Pulmonary artery endothelial cell (primary cell): ENCODE measurements at regions not wholly inside any gene's neighbourhood (a gene's known extent, or its start where the extent isn't known, plus 50 kb on each side); places are given as distances from the start of the nearest gene placed in this dataset.
"Not testable (repeated sequence)": the region's sequence is repeated elsewhere in the genome, so short reads cannot be mapped to it uniquely, and the experiment has no call there.

Experiments used
- DNase-seq: peaks from one replicate; pipeline ENCODE4 v3.0.0-alpha.2; 2011; ENCODE audit warnings: low read depth, low spot score

DNA sequence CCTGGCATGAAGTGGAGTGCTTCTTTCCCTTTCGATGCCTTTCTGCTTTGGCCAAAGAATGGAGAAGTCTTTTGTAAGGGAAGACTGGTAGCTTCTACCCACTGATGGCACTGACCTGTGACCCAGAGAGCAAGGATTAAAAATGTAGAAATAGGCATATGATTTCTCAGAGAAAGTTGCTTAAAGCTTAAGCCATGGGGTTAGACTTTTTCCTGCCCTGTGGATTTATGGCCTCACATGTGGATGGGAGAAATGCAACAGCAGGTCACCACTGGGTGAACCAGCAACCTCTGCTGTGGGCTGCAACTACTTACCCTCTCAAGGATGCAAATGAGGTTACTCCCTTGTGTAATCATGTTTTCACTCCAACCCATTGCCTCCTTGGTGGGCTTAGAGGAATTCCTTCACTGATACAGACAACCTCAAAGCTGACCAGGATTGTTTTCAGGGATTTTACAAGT is 86.7 kb upstream of the CDC42EP3 start:
- DNase-seq, result not testable (repeated sequence)

DNA sequence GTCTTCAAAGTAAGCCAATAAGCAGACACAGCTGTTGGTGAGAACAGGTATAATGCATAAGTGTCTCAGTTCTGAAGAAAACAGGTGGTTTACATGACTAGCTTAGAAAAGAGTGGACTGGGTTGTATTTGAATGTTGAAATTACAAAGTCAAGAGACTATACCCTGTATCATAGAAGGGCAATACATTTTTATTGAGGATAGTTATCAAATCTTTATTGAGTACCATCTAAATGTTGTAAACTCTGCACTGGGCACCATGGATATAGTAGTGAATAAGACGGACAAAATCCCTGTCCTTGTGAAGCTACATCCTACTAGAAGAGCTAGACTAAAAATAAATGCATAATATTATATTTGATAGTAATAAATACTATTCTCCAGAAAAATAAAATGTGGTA is 88.5 kb upstream of the CDC42EP3 start:
- not testable (repeated sequence) for DNase-seq

DNA sequence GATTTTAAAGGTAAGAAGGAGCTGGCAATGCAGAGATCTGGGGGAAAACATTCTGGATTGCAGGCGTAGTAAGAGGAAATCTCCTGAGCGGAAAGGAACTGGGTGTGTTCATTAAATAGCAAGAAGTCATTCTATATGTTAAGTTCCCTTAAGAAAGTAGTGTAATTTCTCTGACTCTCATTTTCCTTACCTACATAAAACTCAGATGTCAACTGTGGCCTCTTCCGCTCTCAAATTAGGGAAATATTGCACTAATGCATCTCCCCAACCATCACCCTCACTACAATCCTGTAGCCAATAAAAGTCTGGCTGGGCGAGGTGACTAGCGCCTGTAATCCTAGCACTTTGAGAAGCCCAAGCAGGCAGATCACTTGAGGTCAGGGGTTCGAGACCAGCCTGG is 89.0 kb upstream of the CDC42EP3 start:
- DNase-seq, result no peak

DNA sequence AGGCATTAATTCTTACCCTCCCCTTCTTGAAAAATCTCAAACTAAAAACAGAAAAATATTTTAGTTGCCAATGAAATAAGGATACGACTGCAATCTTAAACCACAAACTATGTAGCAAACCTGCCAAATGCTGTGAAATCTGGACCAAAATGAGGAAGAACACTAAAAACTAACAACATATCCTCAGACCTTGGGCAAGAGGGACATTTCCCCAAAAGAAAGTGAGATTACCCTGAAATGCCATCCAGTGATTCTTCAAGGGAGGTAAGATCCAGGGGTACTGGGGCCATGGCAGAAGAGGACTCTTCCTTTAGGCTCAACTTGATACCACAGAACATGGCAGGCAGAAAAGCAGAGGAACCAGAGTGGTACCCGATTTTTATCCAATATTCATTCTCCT is 90.8 kb upstream of the CDC42EP3 start:
- DNase-seq, result not testable (repeated sequence)

DNA sequence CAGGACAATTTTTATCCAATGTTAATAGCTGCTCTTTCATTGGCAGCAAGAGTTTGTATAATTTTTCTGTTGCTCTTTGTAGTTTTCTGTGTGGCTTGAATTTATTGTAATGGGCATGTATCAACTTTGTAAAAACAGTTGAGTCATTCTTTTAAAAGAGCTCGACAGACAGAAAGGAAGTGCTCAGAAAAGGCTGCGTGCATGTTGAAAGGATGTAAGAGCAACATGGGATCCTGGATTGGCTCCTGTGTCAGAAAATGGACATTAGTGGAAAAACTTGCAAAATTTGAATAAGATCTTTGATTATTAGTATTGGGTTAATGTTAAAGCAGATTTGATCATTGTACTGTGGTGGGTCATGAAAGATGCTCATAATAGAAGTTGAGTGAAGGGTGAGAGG is 93.3 kb upstream of the CDC42EP3 start:
- DNase-seq, result no peak

DNA sequence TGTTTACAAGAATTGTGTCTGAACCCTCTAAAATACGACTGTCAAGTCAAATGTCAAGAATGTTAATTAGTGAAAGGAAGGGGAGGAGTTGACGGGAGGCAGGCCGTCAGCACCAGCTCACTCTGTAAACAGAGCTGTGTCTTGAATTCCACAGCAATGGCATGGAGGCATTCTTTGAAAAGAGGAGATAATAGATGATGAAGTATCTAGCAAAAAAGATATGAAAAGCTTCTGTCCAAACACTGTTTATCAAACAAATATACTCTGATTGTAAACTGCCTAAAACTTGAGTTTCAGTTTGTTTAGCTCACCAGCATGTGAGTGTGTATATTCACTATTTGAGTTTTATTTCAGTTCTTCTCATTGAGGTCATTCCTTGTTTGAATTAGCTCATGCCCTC is 94.7 kb upstream of the CDC42EP3 start:
- no peak for DNase-seq

DNA sequence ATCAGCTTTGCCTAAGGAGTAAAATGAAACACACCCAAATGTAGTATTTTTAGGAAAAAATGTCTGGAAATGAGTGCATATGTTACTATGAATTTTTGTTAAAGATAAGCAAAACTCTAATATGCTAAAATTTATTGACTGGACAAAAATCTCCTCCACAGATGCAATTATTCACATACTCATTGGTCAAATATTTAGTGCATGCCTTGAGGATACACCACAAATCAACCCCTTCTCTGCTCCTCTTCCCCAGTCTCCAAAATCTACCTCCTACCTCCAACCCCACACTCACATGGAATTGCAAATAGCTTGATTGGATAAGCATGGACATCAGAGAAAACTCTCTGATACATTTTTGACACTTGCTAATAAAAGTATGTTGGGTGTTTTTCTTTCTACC is 95.6 kb upstream of the CDC42EP3 start:
- no peak for DNase-seq

DNA sequence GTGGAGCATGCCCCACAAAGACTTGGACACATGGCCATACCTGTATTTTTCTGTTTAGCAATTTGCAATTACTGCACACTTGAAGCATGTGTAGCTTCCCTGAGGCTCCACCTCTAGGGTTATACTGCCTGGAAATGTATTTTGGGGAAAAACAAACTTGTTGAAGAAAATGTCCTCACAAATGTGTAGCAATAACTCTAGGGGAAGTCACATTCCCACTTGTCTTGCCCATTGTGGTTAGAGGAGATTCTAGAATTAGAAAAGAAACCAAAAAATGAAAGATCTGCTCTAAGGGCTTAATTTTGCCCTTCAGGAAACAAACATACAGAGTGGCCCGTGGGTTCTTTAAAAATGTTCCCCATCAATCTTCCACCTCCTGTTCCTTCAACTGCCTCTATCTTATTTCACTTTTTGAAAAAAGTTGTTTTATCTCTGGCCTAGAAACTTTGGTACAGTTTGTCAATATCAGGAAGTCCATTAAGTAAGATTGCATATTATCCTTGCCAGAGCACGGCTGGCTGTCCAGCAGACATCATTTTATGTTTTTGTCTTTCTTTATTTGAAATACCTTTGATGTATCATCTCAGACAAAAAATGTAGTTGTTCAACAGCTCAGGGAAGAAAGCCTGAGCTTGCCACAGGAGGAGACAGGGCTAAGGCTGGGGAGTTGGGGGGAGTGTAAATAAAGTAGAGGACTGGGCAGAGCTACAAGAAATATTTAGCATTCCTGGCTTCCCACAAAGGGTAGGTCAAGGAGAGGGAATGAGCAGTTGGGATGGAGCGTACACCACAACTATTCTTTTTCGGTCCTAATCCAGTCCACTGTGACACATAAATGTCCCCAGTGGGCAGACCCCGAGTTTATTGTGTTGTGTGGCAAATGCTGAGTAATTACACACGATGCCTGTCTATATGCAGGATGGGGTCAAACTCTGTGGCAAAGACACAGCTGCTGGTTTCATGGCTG is 96.8 kb upstream of the CDC42EP3 start:
- no peak for DNase-seq

DNA sequence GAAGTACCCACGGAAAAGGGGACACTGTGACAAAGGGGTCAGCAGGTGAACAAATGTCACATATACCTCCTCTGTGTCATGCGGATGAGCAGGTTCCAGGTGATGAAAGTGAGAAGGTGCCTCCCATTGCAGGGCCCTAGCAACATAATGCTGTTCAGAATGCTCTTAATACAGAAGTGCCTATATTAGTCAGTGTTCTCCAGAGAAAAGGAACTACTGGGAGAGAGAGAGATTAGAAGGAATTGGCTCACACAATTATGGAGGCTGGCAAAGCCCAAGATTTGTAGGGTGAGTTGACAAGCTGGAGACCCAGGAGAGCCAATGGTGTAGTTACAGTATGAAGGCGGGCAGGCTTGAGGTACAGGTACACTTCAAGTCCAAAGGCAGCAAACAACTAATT is 98.1 kb upstream of the CDC42EP3 start:
- no peak for DNase-seq

DNA sequence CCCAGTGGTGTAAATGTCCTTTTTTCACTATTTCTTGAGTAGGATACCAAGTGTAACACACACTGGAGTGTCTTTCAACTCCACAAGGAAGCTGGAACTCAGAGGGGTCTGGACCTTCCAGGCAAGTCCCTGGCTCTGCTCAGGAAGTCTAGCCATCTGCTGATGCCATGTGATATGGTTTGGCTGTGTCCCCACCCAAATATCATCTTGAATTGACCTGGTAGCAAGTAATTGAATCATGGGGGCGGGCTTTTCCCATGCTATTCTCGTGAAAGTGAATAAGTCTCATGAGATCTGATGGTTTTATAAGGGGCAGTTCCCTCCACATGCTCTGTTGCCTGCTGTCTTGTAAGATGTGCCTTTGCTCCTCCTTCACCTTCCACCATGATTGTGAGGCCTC is 99.4 kb upstream of the CDC42EP3 start:
- no peak for DNase-seq

DNA sequence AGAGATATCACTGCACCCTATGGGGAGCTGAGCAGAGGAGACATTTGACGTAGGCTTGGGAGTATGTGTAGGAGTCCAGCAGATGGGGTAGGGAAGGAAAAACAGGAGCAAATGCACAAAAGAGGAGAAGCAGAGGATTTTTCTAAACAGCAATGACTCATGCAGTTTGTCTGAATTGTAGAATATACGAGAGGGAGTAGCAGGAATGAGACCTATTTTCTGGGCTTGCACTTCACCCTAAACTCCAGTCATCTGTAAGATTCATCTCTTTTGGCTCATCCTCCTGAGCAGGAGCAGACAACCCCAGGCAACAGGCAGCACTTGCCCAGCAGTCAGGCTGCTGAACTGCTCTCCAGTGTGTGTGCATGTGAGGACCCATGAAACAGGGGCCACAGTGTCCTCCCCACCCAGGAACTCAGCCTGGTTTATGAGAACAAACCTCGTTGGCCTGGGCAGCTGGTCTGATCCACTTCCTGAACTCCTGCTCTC is 100.2 kb upstream of the CDC42EP3 start:
- DNase-seq, result no peak

DNA sequence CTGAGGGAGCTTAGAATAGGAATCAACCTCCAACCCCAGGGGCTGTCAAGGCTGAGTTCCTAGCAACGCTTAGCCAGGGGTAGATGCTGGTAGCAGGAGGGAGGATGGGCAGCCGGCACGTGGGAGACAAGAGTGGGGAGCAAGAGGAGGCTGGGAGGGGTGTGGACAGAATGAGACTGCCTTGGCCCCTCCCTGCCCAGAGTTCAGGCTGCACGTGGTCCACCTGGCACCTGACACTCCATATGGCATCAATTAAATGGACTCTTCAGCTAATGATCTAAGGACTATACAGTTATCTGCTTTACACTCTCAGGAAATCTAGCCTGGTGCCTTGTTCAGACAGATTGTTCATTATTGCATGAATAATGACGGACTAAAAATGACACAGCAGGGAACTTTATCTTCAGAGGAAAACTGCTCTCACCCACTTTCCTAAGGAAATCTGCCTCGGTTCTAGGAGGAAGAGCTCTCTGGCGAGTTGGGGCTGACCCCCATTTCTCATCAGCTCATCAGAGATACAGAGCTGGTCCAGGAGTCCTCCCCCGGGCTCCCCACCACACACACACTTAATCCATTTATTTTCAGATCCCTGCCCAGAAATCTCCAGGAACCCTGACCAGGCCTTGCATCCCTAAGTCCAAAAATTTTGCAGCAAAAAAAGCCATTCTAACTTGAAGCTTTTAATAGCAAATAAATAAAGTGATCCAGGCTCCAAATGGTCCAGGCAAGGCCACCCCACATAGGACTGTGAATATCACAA is 102.1 kb upstream of the CDC42EP3 start:
- DNase-seq, result no peak

DNA sequence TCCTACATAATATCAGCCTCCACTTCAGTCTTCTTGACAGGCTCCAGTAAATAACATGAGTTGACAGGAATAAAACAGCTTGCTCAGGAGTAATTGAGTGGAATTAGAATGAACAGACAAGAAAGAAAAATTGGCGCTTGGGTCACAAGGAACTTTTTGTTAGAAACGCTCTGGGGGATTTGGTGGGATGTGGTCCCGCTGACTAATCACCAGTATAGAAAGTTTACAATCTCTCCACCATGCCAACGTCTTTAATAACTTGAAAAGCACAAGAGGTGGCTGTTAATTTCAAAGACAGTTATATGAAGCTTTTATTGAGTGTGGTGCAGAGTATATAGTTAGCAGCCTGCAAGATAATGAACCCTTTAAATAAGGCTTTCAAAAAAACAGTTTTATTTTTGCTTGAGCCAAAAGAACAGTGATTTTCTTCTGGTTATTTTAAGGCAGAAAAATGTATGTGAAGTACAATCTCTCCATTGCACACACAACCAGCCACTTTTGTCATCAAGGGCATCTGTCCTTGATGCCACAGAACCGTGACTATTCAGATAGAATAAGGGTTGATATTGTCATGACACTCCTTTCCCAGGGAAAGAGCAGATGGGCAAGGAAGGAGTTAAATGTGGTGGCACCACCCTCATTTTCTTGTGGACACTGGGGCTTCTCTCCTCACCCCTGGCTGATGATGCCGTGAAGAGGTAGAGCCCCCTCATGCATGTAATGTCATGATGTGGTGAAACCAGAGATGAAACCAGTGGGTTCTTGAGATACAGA is 102.9 kb upstream of the CDC42EP3 start:
- DNase-seq, result not testable (repeated sequence)

DNA sequence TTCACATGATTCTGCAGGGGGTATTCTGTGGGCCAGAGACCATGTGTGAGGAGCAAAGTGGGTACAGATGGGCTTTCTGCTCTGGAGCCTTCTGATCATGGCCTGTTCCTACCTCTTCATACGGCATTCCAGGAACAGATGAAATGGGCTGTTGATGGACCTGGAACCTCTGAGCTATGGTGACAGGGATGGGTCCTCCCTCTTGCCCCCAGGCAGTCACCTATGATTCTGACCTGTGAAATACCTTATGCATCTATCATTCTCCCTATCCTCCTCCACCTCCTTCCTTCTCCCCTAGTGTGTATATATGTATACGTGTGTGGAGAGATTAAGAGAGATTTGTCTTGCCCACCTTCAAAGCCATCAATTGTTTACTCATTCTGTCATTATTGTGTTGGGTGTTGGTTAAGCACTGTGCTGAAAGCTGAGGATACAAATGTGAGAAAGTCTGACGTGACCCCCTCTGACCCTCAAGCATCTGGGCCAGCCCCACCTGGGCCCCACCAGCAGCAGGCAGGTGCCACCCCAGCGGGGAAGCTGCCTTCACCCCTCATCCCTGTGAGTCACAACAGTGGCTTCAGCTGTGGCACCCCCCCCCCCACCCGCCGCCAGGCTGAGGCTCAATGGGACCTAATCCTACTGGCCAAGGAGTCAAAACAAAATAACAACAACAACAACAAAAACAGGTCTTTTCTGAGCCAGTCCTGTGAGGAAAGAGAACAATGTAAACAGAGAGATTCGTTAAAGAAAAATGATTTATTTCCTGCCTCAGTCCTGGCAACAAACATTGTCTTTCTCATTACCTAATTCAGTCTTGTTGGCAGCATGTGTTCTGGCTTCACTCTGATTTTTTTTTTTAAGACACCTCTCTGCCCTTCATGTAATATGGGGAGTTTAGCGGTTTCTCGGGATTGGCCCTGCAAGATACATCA is 103.8 kb upstream of the CDC42EP3 start:
- DNase-seq, result no peak

DNA sequence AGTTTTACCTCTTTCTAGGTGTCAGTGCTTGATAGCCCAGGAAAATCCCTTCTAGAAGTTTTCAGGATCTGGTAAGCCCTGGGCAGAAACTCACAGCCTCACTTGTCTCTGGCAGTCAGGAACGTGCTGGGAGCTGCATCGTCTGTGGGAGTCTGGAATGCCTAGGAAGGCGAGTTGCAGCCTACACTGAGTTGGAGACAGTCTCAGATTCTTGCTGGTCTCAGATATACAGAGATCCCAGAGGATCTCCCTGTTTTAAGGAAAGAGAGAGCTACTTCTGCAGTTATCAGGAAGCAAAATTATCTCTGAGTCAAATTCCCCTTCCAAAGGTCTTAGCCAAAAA is 104.4 kb upstream of the CDC42EP3 start:
- DNase-seq, result no peak

DNA sequence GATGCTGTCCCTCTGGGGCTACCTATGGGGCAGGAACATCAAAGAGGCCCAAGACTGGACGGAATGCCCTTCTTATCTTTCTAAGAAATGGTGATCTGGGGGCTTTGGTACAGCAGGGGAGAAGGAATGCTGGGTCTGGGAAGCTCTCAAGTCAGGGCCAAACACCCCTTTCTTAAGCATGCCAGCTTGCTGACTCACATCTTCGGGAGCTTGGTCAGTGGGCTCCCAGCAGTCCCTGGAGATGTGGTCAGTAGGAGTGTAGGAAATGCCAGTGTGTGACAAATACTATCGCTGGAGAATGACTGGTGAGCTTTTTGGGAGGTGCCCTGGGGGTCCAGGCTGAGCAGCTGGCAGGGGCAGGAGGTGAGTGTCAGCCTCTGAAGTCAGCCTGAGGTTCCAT is 105.0 kb upstream of the CDC42EP3 start:
- DNase-seq, result peak; percentile 52

DNA sequence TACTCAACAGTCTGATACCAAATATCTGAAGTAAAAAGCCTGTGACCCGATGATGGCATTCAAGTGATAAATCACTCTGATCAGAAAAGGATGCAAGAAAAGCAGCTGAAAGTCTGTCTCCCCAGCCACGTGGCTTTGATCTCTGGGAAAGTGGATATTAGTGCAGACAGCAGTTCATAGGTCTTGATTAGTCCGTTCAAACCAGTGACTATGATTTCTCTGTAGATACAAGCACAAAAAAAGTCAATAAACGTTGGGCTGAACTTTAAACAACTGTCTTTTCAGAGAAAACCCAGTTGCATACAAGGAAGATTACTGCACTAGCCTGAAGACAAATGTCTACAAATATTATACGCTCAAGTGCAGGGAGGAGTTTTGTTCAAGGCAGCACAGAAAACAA is 107.7 kb upstream of the CDC42EP3 start:
- DNase-seq, result no peak

DNA sequence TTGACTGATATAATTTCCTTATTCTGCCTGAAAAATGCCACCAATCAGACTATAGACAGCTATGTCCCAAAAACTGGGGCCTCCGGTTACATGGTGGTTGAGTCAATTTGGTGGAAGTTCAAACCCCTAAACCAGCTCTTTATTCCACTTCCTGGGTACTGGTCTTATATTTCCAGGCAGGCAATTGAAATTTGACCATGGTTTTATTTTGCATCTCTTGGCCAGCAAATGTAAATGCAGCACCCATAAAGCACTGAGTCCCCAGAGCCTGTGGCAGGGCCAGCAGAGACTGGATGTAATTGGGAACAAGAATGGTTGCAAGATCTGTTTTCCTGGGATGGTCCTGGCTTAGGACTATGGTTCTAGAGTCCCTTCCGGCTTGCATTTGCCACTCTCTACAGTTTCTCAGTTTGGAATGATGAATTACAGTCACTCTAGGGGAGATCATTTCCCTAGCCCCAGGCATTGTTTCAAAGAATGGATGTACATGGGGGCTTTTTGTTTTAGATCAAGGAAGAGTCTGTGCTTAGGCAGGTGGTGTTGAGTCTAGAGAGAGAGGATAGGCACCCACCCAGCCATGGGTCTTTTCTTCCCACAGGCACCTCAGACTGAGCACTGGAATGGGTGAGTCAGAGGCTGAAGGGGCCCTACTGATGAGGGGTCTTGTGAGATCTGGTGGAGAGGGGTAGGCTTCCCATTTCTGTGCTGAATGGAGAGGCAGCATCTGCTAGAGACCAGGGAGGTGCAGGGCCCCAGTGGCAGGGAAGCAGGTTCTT is 108.4 kb upstream of the CDC42EP3 start:
- DNase-seq, result no peak

DNA sequence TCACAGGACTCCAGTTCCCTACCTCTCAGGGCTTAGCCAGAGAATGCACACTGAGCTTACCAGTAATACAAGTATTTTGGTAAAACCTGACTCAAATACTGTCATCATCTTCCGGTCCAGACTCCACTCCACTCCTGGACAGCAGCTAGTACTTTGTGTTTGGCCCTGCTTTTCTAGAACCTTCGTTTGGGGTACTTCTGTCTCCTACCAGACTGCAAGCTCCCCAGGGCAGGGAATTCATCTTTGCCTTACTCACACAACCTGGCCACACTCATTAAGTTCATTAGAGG is 108.9 kb upstream of the CDC42EP3 start:
- DNase-seq, result no peak

DNA sequence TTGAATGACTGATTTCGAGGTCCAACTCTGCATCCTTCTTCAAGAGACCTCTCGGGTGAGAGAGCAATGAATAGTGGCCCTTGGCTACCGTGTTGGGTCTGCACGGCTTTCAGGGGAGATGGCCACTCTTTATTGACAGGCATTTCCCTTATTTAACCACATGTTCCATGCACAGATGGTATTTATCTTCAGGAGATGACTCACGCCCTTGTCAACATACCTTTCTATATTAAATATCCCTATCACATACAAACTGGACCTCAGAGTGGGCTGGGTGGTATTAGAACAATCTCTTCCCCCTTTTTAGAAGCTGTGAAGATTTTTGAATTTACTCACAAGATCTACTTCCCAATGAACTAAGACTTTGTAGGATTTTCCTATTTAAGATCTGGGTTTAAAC is 109.6 kb upstream of the CDC42EP3 start:
- DNase-seq, result no peak
